NCI-H2227 (cell line): ENCODE measurements at regions not wholly inside any gene's neighbourhood (a gene's known extent, or its start where the extent isn't known, plus 50 kb on each side); places are given as distances from the start of the nearest gene placed in this dataset.
"Not testable (repeated sequence)": the region's sequence is repeated elsewhere in the genome, so short reads cannot be mapped to it uniquely, and the experiment has no call there.

Source experiments
- DNase-seq: peaks from one replicate; lab custom pipeline; 2025; ENCODE audit not compliant: unreplicated experiment; lab: John Stamatoyannopoulos, UW

- no peak for DNase-seq
These were observed 791.7 kb downstream of the AACS start for GRCh38 chr12:125856896-125857295.

DNA sequence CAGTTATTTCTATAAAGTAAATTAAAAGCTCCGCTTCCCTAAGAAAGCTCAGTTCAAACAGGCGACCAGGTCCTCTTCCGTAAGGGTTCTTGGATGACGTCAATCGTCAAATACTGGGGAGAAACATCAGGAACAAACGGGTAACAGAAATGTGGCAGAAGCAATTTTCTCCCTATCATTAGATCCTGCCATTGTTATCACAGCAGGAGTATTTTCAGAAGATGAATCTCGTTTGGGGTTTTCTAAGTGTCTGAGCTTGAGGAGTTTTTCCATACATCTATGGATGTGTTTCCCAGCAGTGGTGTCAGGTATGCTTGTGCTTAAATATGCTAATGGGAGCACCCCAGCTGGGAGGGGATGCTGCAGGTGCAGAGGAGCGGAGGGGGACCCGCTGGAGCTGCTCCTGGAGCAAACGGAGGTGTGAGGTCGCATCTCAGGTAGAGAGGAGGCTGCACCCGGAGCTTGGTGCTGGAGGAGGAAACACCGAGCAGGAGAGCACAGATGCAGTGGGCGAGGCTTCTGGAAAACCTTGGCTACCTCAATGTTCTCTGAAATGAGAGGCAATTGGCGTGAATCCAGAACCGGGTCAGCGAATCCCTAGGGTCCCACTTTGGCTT lies 795.5 kb downstream of the AACS start:
- no peak for DNase-seq

DNA sequence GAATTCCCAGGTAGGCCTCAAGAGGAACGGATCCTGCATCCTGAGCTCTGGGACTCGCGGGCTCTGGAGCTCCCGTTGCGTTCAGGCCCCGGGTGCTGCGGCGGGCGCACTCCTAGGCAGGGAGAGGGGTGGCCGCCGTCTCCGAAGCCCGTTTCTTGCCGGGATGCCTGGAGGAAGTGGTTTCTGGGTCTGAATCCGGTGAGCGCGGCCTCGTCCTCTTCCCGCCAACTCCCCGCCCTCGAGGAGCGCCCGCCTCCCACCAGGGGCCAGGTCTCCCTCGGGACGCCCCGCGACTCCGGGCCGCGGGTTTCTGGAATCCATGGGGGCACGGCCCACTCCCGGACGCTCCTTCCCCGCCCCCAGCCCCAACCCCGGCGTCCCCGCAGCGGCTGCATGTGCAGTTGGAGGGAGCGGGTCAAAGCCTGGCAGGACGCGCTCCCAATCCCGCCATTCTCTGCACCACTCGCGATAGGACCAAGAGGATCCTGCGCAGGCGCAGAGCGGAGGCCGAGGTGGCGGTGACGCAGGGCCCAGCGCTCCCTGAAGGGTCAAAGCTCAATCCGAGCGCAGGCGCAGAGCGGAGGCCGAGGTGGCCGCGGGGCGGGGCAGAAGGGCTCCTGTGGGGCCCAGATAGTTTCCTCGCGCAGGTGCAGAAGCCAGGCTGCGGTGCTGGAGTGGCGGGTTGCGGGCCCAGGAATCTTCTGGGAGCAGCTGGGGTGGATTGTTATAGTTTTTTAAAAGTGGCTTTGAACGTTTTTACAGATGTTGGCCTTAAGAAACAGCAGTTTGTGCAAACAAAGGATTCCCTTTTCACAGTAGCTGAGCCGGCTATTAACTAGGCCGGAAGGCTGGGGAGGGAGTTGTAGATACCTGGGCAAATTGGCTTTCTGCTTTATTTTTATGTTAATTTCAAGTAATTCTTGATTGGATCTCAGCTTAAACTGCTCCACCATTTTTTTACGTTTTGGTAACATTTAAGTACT lies 796.4 kb downstream of the AACS start:
- peak; percentile 28 for DNase-seq

GRCh38 chr12:125865236-125865635 lies 800.0 kb downstream of the AACS start:
- DNase-seq, result not testable (repeated sequence)

DNA sequence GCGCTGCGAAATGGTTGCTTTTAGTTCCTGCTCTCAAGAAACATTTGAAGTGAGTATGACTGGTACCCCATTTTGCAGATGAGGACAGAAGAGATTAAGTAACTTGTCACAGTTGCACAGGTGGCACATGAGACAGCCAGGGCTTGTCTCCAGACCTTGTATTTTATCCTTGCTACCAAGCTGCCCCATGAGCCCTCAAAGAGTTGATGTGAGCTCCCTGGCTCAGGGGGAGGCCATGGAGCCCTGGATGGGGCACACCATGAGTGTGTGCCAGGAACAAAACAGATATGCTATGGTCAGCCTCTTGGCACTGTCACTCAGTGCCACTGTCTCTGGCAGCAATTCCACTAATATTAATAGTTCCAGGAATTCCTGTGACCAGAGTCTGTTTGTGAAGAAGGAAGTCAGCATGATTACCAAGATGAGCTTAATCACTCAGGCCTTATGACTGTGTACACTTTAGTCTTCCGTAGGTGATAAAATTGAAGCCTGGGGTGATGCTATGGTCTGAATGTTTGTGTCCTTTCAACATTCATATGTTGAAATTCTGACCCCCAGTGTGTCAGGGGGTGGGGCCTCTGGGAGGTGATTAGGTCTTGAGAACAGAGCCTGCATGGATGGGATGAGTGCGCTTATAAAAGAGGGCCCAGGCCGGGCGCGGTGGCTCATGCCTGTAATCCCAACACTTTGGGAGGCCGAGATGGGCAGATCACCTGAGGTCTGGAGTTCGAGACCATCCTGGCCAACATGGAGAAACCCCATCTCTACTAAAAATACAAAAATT lies 806.8 kb downstream of the AACS start:
- DNase-seq, result no peak

GRCh38 chr12:125873016-125873415 lies 807.8 kb downstream of the AACS start:
- no peak for DNase-seq

- no peak for DNase-seq
These were observed 813.2 kb downstream of the AACS start for GRCh38 chr12:125878483-125878882.

DNA sequence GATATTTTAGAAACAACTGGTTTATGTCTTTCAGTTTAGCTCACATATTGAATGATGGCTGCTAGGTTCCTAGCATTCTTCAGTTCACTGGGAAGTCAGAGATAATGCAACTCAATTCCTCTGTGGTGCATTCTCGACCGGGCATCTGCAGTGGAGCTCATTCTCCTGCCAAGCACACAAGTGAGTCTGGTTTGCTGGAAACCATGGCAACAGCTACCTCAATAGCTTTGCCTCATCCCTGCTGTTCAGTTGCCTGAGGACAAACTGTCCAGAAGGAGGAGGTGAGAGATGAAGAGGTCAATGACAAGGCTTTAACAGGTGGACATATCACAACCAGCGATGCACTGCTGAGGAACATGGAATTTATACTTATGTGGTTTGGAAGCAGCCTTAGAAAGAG lies 816.9 kb downstream of the AACS start:
- DNase-seq, result no peak

DNA sequence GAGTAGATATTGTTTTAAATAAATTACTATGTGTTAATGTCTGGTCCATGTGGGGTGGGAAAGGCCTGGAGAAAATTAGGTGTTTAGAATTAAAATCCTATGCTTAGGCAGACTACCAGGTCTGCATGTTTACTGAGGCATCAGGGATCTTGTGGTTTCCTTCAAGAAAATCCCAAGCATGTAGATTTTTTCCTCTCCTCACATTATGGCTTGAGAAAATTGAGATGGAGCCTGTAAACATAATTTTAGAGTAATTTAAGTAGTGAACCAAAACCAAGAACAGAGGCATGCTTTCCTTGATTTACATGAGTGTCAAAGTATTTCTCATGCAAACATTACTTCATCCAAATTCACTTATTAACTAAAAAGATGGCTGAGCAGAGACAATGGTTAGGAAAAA lies 823.7 kb downstream of the AACS start:
- DNase-seq, result no peak

GRCh38 chr12:125889742-125890141 lies 824.5 kb downstream of the AACS start:
- no peak for DNase-seq

DNA sequence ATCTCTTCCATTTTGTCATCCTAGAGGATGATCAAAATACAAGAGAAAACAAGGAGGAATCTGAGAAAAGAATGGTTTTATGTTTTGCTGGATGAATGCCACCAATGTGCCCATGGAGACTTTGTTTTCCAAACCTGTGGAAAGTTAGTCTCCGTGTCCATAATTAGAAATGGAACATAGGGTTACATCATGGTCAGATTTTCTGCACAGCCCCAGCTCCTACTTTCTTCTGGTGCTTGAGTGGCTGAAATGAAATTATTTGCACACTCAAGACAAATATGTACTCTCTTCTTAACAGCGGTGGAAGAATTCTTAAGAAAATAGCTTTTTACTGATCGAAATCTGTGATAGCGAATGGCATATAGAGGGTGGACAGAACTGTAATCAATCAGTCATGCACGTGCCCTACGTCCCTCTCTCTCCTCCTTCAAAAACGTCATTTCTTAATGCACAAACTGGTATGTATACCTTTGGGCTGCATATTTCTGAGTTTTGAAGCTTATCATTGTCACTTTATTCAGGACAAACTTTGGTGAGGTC lies 825.2 kb downstream of the AACS start:
- no peak for DNase-seq

GRCh38 chr12:125890971-125891370 lies 825.7 kb downstream of the AACS start:
- DNase-seq, result no peak

DNA sequence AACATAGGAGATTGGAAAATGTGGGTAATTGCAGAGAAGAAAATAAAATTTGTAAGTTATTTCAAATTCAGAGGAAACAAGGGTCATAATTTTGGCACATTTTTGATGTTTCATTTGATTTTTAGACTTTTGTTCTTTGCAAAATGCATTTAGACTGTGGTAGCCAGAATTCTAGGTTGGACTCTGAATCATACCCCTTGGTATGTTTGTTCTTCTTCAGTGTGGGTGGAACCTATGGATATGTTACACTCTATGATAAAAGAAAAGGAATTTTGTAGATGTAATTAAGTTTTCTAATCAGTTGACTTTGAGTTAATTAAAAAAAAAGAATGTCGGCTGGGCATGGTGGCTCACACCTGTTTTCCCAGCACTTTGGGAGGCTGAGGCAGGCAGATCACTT lies 827.0 kb downstream of the AACS start:
- DNase-seq, result no peak

DNA sequence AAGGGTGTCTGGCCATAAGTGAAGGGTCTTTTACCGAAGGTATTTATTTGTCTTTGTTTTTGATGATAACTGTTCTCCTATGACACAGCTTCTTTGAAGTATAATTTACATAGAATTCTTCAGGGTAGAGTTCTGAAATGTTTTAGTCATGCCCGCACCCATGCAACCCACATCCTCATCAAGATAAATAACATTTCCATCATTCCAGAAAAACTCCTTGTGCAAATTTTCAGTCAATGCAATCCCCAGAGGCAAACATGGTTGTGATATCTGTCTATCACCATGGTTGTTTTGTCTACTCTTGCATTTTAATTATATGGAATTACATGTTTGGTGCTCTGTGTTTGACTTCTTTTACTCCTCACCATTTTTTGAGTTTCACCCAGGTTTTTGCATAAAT lies 837.8 kb downstream of the AACS start:
- DNase-seq, result no peak

DNA sequence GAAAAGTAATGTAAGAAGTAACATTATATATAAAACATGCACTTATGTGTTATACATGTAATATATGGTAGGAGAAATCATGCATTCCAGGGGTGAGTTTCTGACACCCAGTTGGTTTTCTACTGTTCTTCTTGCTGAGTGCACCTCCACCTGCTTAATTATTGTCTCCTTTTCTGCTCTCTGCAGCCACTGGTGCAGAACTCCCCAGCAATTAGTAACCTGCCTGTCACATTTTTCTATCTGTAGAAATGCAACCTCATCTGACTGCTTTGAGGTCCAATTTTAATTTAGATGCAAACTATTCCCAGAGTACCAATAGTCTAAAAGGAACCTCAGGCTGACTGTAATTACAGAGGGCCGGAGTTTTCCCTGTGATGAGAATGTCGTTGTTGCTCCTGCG lies 842.1 kb downstream of the AACS start:
- DNase-seq, result no peak

DNA sequence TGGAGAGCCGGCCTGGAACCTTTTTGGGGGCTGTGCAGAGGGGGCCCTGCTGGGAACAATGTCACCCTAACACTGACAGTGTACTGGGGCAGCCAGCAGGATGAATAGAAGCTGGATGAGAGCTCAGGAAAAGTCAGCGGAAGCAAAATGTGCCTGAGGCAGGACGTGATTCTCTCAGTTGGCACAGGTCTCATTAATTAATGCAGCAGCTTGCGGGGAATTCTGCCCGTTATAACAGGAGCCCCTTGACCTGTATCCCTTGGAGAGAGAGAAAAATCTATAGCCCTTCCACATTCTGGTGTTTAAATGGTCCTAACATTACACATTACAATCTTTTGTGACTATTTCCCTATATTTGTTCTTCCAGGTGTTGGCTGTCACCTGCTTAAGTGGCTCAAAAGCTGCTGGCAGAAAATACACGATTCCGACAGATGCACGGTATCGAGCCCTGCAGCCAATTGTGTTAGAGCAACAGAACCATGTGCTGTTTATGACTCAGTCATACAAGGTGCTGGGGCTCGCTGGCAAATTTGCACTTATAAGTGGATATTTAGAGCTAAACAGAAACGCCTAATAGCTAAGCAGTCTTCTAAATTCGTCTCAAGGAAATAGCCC lies 854.7 kb downstream of the AACS start:
- DNase-seq, result no peak

DNA sequence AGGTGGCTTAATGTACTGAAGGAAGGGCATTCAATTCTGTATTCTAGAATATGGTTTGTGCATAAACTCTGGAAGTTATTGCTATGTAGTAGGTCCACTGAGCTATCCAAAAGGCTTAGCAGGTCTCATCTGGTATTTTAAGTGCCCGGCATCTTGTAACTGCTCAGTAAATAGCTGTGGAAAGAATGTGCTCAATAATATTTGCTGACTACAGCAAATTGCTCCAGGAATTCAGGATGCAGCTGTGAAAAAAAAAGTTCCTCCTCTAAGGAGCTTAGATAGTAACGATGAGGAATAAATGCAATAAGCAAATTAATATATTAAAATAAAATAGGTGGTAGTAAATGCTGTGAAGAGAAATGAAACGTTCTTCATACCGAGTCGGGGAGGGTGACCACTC lies 857.1 kb downstream of the AACS start:
- no peak for DNase-seq

GRCh38 chr12:125936502-125936901 lies 871.3 kb downstream of the AACS start:
- no peak for DNase-seq

GRCh38 chr12:125944446-125944845 lies 879.2 kb downstream of the AACS start:
- no peak for DNase-seq

- DNase-seq, result no peak
These were observed 884.2 kb downstream of the AACS start for GRCh38 chr12:125949471-125949870.

DNA sequence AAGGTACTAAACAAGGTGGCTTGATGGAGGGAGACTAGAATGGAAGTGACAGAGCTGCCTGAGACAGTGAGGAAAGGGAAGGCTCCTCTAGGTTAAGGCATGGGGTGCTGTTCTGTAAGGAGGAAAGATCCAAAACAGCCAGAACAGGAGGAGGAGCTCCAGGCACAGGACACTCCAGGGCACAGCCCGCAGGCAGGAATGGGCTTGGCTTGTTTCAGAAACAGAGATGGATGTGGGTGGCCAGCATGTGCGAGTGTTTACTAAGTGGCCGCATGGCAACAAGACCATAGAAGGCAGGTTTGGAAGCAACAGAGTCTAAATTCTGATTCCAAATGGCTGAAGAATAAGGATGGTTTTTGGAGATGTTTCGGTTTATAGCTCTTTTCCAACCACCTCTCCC lies 889.1 kb downstream of the AACS start:
- DNase-seq, result no peak
